ENCODE measurements at regions not wholly inside any gene's neighbourhood (a gene's known extent, or its start where the extent isn't known, plus 50 kb on each side); places are given as distances from the start of the nearest gene placed in this dataset.
A peak's percentile ranks its signal among the peaks of the same experiment; 100 is the strongest.

- TF ChIP-seq IRF2 (CRISPR knock-in tag; IDR thresholded peaks at IDR 0.05) (no peak), POLR2A (conservative IDR thresholded peaks at IDR 0.05) (no peak), TFAM (CRISPR knock-in tag; conservative IDR thresholded peaks at IDR 0.05) (no peak), PYGO2 (tag; IDR thresholded peaks at IDR 0.05) (no peak), SNRNP70 (optimal IDR thresholded peaks at IDR 0.05; ENCODE audit: low read depth, low read length) (no peak), CHAMP1 (IDR thresholded peaks at IDR 0.05) (no peak), RAD21 (CRISPR knock-in tag; conservative IDR thresholded peaks at IDR 0.05 in 1 of 2, IDR thresholded peaks at IDR 0.05 in 1 of 2) (peak in 1 of 2 experiments; percentile 60; a peak in 2 of 4 replicates), ATF2 (CRISPR knock-in tag; IDR thresholded peaks at IDR 0.05) (no peak), MYBL2 (IDR thresholded peaks at IDR 0.05; ENCODE audit: low read depth) (no peak), MYBL2 (CRISPR knock-in tag; IDR thresholded peaks at IDR 0.05; ENCODE audit: borderline replicate concordance) (no peak), RHOXF2B (CRISPR knock-in tag; conservative IDR thresholded peaks at IDR 0.05) (no peak), CTCF (IDR thresholded peaks at IDR 0.05 in 2 of 3, conservative IDR thresholded peaks at IDR 0.05 in 1 of 3; ENCODE audit: insufficient read depth in 2 of 3, low read depth in 1 of 3, low read length in 3 of 3) (peak in 1 of 3 experiments; percentile 31; a peak in 2 of 6 replicates), DPF2 (IDR thresholded peaks at IDR 0.05) (no peak), HMGXB4 (CRISPR knock-in tag; IDR thresholded peaks at IDR 0.05) (no peak), NR0B1 (IDR thresholded peaks at IDR 0.05; ENCODE audit: partially characterized antibody) (no peak)
- in situ Hi-C loops (cut with MboI) (no loop called here), intact Hi-C loops (cut with micrococcal nuclease) (no loop called here)
- no TSS peak for BruUV-seq (replicated peaks)
- H4K20me1 ChIP-seq (replicated peaks; ENCODE audit: control insufficient read depth, insufficient read depth, low read length), result no peaks in the 10 kb centered on the region
- H3K9me3 ChIP-seq (replicated peaks; ENCODE audit: control insufficient read depth, insufficient read depth, low read depth, low read length), result no peaks in the 10 kb centered on the region
- H2AFZ ChIP-seq (ENCODE audit: low read depth, low read length), result no peak overlapping the region
- no peaks in the 10 kb centered on the region for H3K4me1 ChIP-seq (replicated peaks in 1 of 2; ENCODE audit: control insufficient read depth in 2 of 2, insufficient read depth in 2 of 2, low read length in 2 of 2)
- H3K36me3 ChIP-seq (ENCODE audit: control insufficient read depth, insufficient read depth, low read length), result no peaks in the 10 kb centered on the region
- whole genome bisulfite sequencing (ENCODE audit: insufficient coverage, low coverage, missing lambda C conversion rate), result 6% methylated on average over 2 of the region's 2 CpGs
- no peaks in the 10 kb centered on the region for H3K27me3 ChIP-seq (ENCODE audit: control insufficient read depth in 2 of 2, insufficient read depth in 2 of 2, low read length in 2 of 2)
- DNase-seq (ENCODE audit: extremely low read depth in 1 of 4, low spot score in 3 of 4), result no peak
- no peak for FAIRE-seq
- H3K9me1 ChIP-seq (ENCODE audit: control insufficient read depth, insufficient read depth, low read length), result no peaks in the 10 kb centered on the region
- H3K4me2 ChIP-seq (ENCODE audit: insufficient read depth, low read length), result no peak overlapping the region
- ATAC-seq, result no peak
- POLR2A ChIA-PET, result interaction anchor here (0.6 kb wide), 1 partner anchor 13 kb away, joined by 3 read pairs; no protein-coding TSS in a partner anchor
- no peak overlapping the region for H3K9ac ChIP-seq (ENCODE audit: insufficient read depth in 1 of 2, low read depth in 2 of 2, low read length in 2 of 2)
- H3K4me3 ChIP-seq, result no peak overlapping the region
- CTCF ChIA-PET (ENCODE audit: low intra/inter-chr PET ratio), result no interaction called here
- H3K27ac ChIP-seq (ENCODE audit: extremely low read depth, low read depth, low read length), result no peak overlapping the region
- no peaks in the 10 kb centered on the region for H3K79me2 ChIP-seq (ENCODE audit: control insufficient read depth, insufficient read depth, low read length)
Measured at GRCh38 chr12:65699251-65699650, 125.0 kb upstream of the HMGA2 start.
